HEK293 (cell line): ENCODE measurements at regions not wholly inside any gene's neighbourhood (a gene's known extent, or its start where the extent isn't known, plus 50 kb on each side); places are given as distances from the start of the nearest gene placed in this dataset.

Experiments
- CTCF ChIA-PET: fragments of 350-600 bp; formaldehyde crosslinking; extraction: SDS; loops from one replicate; lab custom pipeline; 2021; ENCODE audit warnings: antibody characterized with exemption; lab: Yijun Ruan, JAX
- POLR2A ChIA-PET: fragments of 300-600 bp; formaldehyde crosslinking; extraction: SDS; loops from one replicate; lab custom pipeline; 2020; ENCODE audit warnings: antibody characterized with exemption, inconsistent platforms; lab: Yijun Ruan, JAX
- H3K27ac ChIP-seq: fragments of 200-500 bp; sonication (Bioruptor generic); 2 replicates; pipeline ENCODE4 v1.5.1; 2014; ENCODE audit warnings: low read depth, low read length, control low read depth, inconsistent platforms; ENCODE audit errors: extremely low read depth
- H3K36me3 ChIP-seq, 2 experiments: fragments of 200-500 bp in 1 of 2; sonication (Bioruptor generic) in 1 of 2; 1 replicate in 1 of 2; 2 replicates in 1 of 2; pipeline ENCODE4 v1.5.1; 2014 to 2017; ENCODE audit warnings: inconsistent platforms in 2 of 2, low read length in 2 of 2; ENCODE audit not compliant: control insufficient read depth in 2 of 2, insufficient read depth in 1 of 2
- H3K4me1 ChIP-seq: fragments of 200-500 bp; sonication (Bioruptor generic); 2 replicates; pipeline ENCODE4 v1.5.1; 2014; ENCODE audit warnings: mild to moderate bottlenecking, low read length, inconsistent platforms; ENCODE audit not compliant: control insufficient read depth, insufficient read depth
- H3K4me3 ChIP-seq: 2 replicates; pipeline ENCODE4 v1.5.1; 2011; ENCODE audit warnings: low read depth, mild to moderate bottlenecking, control low read depth, low read length, moderate library complexity
- H3K9me3 ChIP-seq: fragments of 200-500 bp; sonication (Bioruptor generic); 2 replicates; pipeline ENCODE4 v1.5.1; 2014; ENCODE audit warnings: low read depth, low read length, inconsistent platforms; ENCODE audit not compliant: control insufficient read depth, insufficient read depth
- CTCF ChIP-seq: fragments of 450-650 bp; formaldehyde crosslinking; IDR thresholded peaks from 2 replicates; pipeline ENCODE4 v1.5.1; 2016; ENCODE audit warnings: missing biosample characterization, missing genetic modification characterization
- INSM2 ChIP-seq: fragments of 450-650 bp; formaldehyde crosslinking; IDR thresholded peaks from 2 replicates; pipeline ENCODE4 v1.5.1; 2016; ENCODE audit warnings: missing biosample characterization, missing genetic modification characterization
- OSR2 ChIP-seq: fragments of 450-650 bp; formaldehyde crosslinking; IDR thresholded peaks from 2 replicates; pipeline ENCODE4 v1.5.1; 2016; ENCODE audit warnings: missing biosample characterization, missing genetic modification characterization
- ZBTB11 ChIP-seq: fragments of 450-650 bp; formaldehyde crosslinking; conservative IDR thresholded peaks from 2 replicates; pipeline ENCODE4 v1.5.1; 2016; ENCODE audit warnings: low read depth, missing biosample characterization, missing genetic modification characterization
- ZFP41 ChIP-seq: fragments of 450-650 bp; formaldehyde crosslinking; IDR thresholded peaks from 2 replicates; pipeline ENCODE4 v1.5.1; 2016; ENCODE audit warnings: missing biosample characterization, missing genetic modification characterization, borderline replicate concordance
- ZNF10 ChIP-seq: fragments of 450-650 bp; formaldehyde crosslinking; IDR thresholded peaks from 2 replicates; pipeline ENCODE4 v1.5.1; 2017; ENCODE audit warnings: missing biosample characterization, missing genetic modification characterization
- ZNF148 ChIP-seq: fragments of 450-650 bp; formaldehyde crosslinking; IDR thresholded peaks from 2 replicates; pipeline ENCODE4 v1.5.0; 2017; ENCODE audit warnings: missing biosample characterization, missing genetic modification characterization, borderline replicate concordance
- ZNF174 ChIP-seq: fragments of 450-650 bp; formaldehyde crosslinking; IDR thresholded peaks from 2 replicates; pipeline ENCODE4 v1.5.0; 2017; ENCODE audit warnings: missing biosample characterization, mild to moderate bottlenecking, missing genetic modification characterization
- ZNF175 ChIP-seq: fragments of 450-650 bp; formaldehyde crosslinking; IDR thresholded peaks from 2 replicates; pipeline ENCODE4 v1.5.1; 2016; ENCODE audit warnings: missing biosample characterization, missing genetic modification characterization
- ZNF280C ChIP-seq: fragments of 450-650 bp; formaldehyde crosslinking; IDR thresholded peaks from 2 replicates; pipeline ENCODE4 v1.5.1; 2016; ENCODE audit warnings: missing biosample characterization, missing genetic modification characterization
- ZNF350 ChIP-seq: fragments of 450-650 bp; formaldehyde crosslinking; IDR thresholded peaks from 2 replicates; pipeline ENCODE4 v1.5.0; 2017; ENCODE audit warnings: missing biosample characterization, mild to moderate bottlenecking, missing genetic modification characterization
- ZNF391 ChIP-seq: fragments of 450-650 bp; formaldehyde crosslinking; IDR thresholded peaks from 2 replicates; pipeline ENCODE4 v1.5.1; 2016; ENCODE audit warnings: low read depth, missing biosample characterization, missing genetic modification characterization, borderline replicate concordance
- ZNF488 ChIP-seq: fragments of 450-650 bp; formaldehyde crosslinking; IDR thresholded peaks from 2 replicates; pipeline ENCODE4 v1.5.1; 2016; ENCODE audit warnings: missing biosample characterization, missing genetic modification characterization
- ZNF549 ChIP-seq: fragments of 450-650 bp; IDR thresholded peaks from 2 replicates; pipeline ENCODE4 v1.5.1; 2018; ENCODE audit warnings: missing biosample characterization, missing genetic modification characterization, mild to moderate bottlenecking, inconsistent platforms, moderate library complexity
- ZNF555 ChIP-seq: fragments of 450-650 bp; formaldehyde crosslinking; conservative IDR thresholded peaks from 2 replicates; pipeline ENCODE4 v1.5.1; 2017; ENCODE audit warnings: missing biosample characterization, mild to moderate bottlenecking, missing genetic modification characterization, inconsistent platforms
- ZNF670 ChIP-seq: fragments of 450-650 bp; formaldehyde crosslinking; IDR thresholded peaks from 2 replicates; pipeline ENCODE4 v1.5.1; 2016; ENCODE audit warnings: missing biosample characterization, missing genetic modification characterization, low read depth
- ZSCAN16 ChIP-seq: fragments of 450-650 bp; formaldehyde crosslinking; IDR thresholded peaks from 2 replicates; pipeline ENCODE4 v1.5.1; 2016; ENCODE audit warnings: missing biosample characterization, missing genetic modification characterization

- TF ChIP-seq ZNF549 (tag by site-specific recombination) = no peak
- no peak for TF ChIP-seq ZNF488 (tag by site-specific recombination)
- TF ChIP-seq OSR2 (tag by site-specific recombination) = no peak
Observed at GRCh38 chr16:20247076-20247475, 80.2 kb downstream of the GP2 start (continued).

- POLR2A ChIA-PET = no interaction called here
- Histone ChIP-seq H3K36me3 (no peaks in the 10 kb centered on the region), H3K9me3 (no peaks in the 10 kb centered on the region), H3K27ac (no peak overlapping the region), H3K4me1 (no peaks in the 10 kb centered on the region), H3K4me3 (no peak overlapping the region)
- CTCF ChIA-PET = interaction anchor here (0.7 to 1.1 kb wide), 2 partner anchors 22 to 55 kb away, joined by 3 read pairs; no protein-coding TSS in a partner anchor
- no peak for TF ChIP-seq ZSCAN16 (tag by site-specific recombination)
- no peak for TF ChIP-seq ZBTB11
- TF ChIP-seq ZFP41 (tag by site-specific recombination) = no peak
- TF ChIP-seq ZNF174 = no peak
- TF ChIP-seq ZNF391 (tag by site-specific recombination) = no peak
- TF ChIP-seq ZNF670 = no peak
Observed at GRCh38 chr16:20243731-20244281, 83.5 kb downstream of the GP2 start.

- ChIA-PET POLR2A (no interaction called here), CTCF (no interaction called here)
- no peak for TF ChIP-seq ZNF10 (tag by site-specific recombination)
- no peak for TF ChIP-seq ZNF350 (tag by site-specific recombination)
- TF ChIP-seq ZNF175 (tag by site-specific recombination) = no peak
- no peak for TF ChIP-seq ZNF148 (tag by site-specific recombination)
- TF ChIP-seq CTCF = no peak
- TF ChIP-seq ZNF555 (tag by site-specific recombination) = no peak
- TF ChIP-seq INSM2 (tag by site-specific recombination) = no peak
- no peak for TF ChIP-seq ZNF280C (tag by site-specific recombination)
Observed at GRCh38 chr16:20242568-20243255, 84.6 kb downstream of the GP2 start.

More at GRCh38 chr16:20242568-20243255, 84.6 kb downstream of the GP2 start:
- Histone ChIP-seq H3K36me3 (no peaks in the 10 kb centered on the region), H3K9me3 (no peaks in the 10 kb centered on the region), H3K4me1 (no peaks in the 10 kb centered on the region), H3K27ac (no peak overlapping the region), H3K4me3 (no peak overlapping the region)
